ENCODE measurements at regions not wholly inside any gene's neighbourhood (a gene's known extent, or its start where the extent isn't known, plus 50 kb on each side); places are given as distances from the start of the nearest gene placed in this dataset.

GRCh38 chr5:23655674-23656073, 148.3 kb downstream of the PRDM9 start:
- TF ChIP-seq, protein P1, sequence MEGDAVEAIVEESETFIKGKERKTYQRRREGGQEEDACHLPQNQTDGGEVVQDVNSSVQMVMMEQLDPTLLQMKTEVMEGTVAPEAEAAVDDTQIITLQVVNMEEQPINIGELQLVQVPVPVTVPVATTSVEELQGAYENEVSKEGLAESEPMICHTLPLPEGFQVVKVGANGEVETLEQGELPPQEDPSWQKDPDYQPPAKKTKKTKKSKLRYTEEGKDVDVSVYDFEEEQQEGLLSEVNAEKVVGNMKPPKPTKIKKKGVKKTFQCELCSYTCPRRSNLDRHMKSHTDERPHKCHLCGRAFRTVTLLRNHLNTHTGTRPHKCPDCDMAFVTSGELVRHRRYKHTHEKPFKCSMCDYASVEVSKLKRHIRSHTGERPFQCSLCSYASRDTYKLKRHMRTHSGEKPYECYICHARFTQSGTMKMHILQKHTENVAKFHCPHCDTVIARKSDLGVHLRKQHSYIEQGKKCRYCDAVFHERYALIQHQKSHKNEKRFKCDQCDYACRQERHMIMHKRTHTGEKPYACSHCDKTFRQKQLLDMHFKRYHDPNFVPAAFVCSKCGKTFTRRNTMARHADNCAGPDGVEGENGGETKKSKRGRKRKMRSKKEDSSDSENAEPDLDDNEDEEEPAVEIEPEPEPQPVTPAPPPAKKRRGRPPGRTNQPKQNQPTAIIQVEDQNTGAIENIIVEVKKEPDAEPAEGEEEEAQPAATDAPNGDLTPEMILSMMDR (IDR thresholded peaks at IDR 0.05): no peak

GRCh38 chr5:23675456-23675855, 168.0 kb downstream of the PRDM9 start:
- TF ChIP-seq, protein P1 (IDR thresholded peaks at IDR 0.05): no peak

GRCh38 chr5:23677996-23678395, 170.6 kb downstream of the PRDM9 start:
- TF ChIP-seq, protein P1 (IDR thresholded peaks at IDR 0.05): no peak

- TF ChIP-seq, protein P1 (IDR thresholded peaks at IDR 0.05): no peak
Measured at GRCh38 chr5:23684103-23684502, 176.7 kb downstream of the PRDM9 start.

DNA sequence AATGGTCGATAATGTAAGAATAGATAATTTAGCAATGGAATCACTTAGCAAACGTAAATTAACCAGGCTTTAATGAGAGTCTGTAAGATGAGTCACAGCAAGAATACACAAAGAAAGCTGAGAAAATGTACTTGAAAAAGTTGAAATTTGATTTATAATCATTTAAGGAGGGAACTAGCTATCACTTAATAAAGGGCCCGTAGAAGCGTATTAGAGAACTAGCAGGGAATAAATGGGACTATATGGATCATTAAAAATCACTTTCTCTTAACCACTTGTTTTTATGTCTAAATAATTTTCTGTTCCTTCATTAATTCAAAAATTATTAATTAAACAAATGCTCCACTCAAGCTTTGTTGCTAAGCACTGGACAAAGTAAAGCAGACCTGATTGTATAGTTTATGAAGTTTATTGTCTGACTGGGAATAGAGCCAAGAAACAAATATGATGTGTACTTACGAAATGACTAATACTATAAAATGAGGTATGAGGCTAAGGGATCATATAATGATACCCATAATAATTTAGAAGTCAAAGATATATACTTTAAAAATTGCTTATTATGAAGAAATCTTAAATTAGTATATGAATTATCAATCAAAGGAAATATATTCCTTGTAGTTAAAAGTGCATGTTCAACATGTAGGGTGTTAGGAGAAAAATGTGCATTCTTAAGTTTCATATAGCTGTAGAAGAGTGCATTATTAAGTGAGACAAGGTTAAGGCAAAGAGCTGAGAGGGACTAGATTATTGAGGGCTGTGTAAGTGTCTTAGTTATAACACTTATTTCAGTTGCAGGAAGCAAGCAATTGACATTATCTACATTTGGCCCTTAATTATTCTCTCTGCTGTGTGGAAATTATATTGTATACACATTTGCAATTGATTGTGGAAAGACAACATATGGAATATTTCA, 196.8 kb downstream of the PRDM9 start:
- TF ChIP-seq, protein P1 (IDR thresholded peaks at IDR 0.05): no peak

- TF ChIP-seq, protein P1 (IDR thresholded peaks at IDR 0.05): no peak
Measured at GRCh38 chr5:23717486-23717885, 210.1 kb downstream of the PRDM9 start.

DNA sequence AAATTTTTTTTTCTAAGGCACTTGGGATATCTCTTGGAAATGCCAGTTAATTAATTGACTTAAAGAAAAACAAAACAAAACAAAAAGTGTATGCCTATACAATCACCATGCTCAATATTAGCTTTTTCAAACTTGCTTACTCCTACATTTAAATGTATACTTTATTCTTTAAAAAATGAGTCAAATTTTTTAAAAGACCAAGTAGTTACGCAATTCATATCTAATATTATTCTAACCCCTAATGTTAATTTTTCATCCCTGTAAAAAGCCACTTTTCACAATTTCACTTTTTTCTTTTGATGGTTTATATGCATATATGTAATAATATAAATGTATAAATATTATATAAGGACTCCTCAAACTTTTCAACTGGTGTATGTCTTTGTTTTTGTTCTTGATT, 211.2 kb downstream of the PRDM9 start:
- TF ChIP-seq, protein P1 (IDR thresholded peaks at IDR 0.05): no peak

Measured in LNCAP (cell line).